ENCODE measurements at regions not wholly inside any gene's neighbourhood (a gene's known extent, or its start where the extent isn't known, plus 50 kb on each side); places are given as distances from the start of the nearest gene placed in this dataset.

- WGBS, 2 donors (ENCODE audit: low coverage in 1 of 2), result 91% methylated on average over 1 of the region's 1 CpG
Measured at GRCh38 chr18:40695526-40695925, 1259.5 kb upstream of the PIK3C3 start.

GRCh38 chr18:40692871-40693270 lies 1262.2 kb upstream of the PIK3C3 start:
- in situ Hi-C loops (cut with MboI; ENCODE audit: low pct_ligation_motif_present in 1 of 4, low pct_unique_long_range_greater_than_20kb in 1 of 4, low sequenced_read_pairs in 3 of 4), result no loop called here

More at GRCh38 chr18:40695526-40695925, 1259.5 kb upstream of the PIK3C3 start:
- DNase-seq, result no peak
- Histone ChIP-seq H3K36me3 (no peaks in the 10 kb centered on the region), H3K27ac (no peak overlapping the region), H3K4me1 (no peaks in the 10 kb centered on the region), H3K4me3 (no peak overlapping the region), H3K9me3 (no peaks in the 10 kb centered on the region), H3K27me3 (no peaks in the 10 kb centered on the region)
- intact Hi-C loops (cut with DNase I; ENCODE audit: low total_unique reads) (no loop called here), in situ Hi-C loops (cut with MboI; ENCODE audit: low pct_ligation_motif_present in 1 of 4, low pct_unique_long_range_greater_than_20kb in 1 of 4, low sequenced_read_pairs in 3 of 4) (no loop called here)
- no peak for TF ChIP-seq EP300 (IDR thresholded peaks at IDR 0.05; ENCODE audit: low read depth)
- no peak for TF ChIP-seq CTCF (IDR thresholded peaks at IDR 0.05)
- TF ChIP-seq POLR2AphosphoS5 (IDR thresholded peaks at IDR 0.05), result no peak
- no peak for TF ChIP-seq POLR2A (IDR thresholded peaks at IDR 0.05)

GRCh38 chr18:40690062-40690461 lies 1265.0 kb upstream of the PIK3C3 start:
- intact Hi-C loops (cut with DNase I; ENCODE audit: low total_unique reads) (no loop called here), in situ Hi-C loops (cut with MboI; ENCODE audit: low pct_ligation_motif_present in 1 of 4, low pct_unique_long_range_greater_than_20kb in 1 of 4, low sequenced_read_pairs in 3 of 4) (no loop called here)
- Histone ChIP-seq H3K27me3 (no peaks in the 10 kb centered on the region), H3K9me3 (no peaks in the 10 kb centered on the region), H3K4me3 (no peak overlapping the region), H3K36me3 (no peaks in the 10 kb centered on the region), H3K4me1 (no peaks in the 10 kb centered on the region), H3K27ac (no peak overlapping the region)
- DNase-seq, result no peak
- WGBS, 2 donors (ENCODE audit: low coverage in 1 of 2), result 66 to 76% methylated on average over 2 of the region's 2 CpGs
- TF ChIP-seq POLR2AphosphoS5 (IDR thresholded peaks at IDR 0.05) (no peak), CTCF (IDR thresholded peaks at IDR 0.05) (no peak), POLR2A (IDR thresholded peaks at IDR 0.05) (no peak), EP300 (IDR thresholded peaks at IDR 0.05; ENCODE audit: low read depth) (no peak)

More at GRCh38 chr18:40692871-40693270, 1262.2 kb upstream of the PIK3C3 start:
- no peak for DNase-seq
- H3K4me1 ChIP-seq, result no peaks in the 10 kb centered on the region
- 46 to 57% methylated on average over 3 of the region's 3 CpGs for WGBS, 2 donors (ENCODE audit: low coverage in 1 of 2)
- TF ChIP-seq POLR2AphosphoS5 (IDR thresholded peaks at IDR 0.05) (no peak), POLR2A (IDR thresholded peaks at IDR 0.05) (no peak), CTCF (IDR thresholded peaks at IDR 0.05) (no peak), EP300 (IDR thresholded peaks at IDR 0.05; ENCODE audit: low read depth) (no peak)
- no peaks in the 10 kb centered on the region for H3K9me3 ChIP-seq
- no peak overlapping the region for H3K4me3 ChIP-seq
- H3K27ac ChIP-seq, result no peak overlapping the region
- H3K27me3 ChIP-seq, result no peaks in the 10 kb centered on the region
- intact Hi-C loops (cut with DNase I; ENCODE audit: low total_unique reads), result no loop called here
- no peaks in the 10 kb centered on the region for H3K36me3 ChIP-seq

GRCh38 chr18:40687399-40687798 lies 1267.6 kb upstream of the PIK3C3 start:
- no peak for TF ChIP-seq POLR2A (IDR thresholded peaks at IDR 0.05)
- no peak for TF ChIP-seq POLR2AphosphoS5 (IDR thresholded peaks at IDR 0.05)
- TF ChIP-seq EP300 (IDR thresholded peaks at IDR 0.05; ENCODE audit: low read depth), result no peak
- no peaks in the 10 kb centered on the region for H3K9me3 ChIP-seq
- WGBS, 2 donors (ENCODE audit: low coverage in 1 of 2), result 86 to 88% methylated on average over 2 of the region's 2 CpGs
- intact Hi-C loops (cut with DNase I; ENCODE audit: low total_unique reads) (no loop called here), in situ Hi-C loops (cut with MboI; ENCODE audit: low pct_ligation_motif_present in 1 of 4, low pct_unique_long_range_greater_than_20kb in 1 of 4, low sequenced_read_pairs in 3 of 4) (no loop called here)
- no peak overlapping the region for H3K27ac ChIP-seq
- no peaks in the 10 kb centered on the region for H3K36me3 ChIP-seq
- no peak overlapping the region for H3K4me3 ChIP-seq
- no peaks in the 10 kb centered on the region for H3K27me3 ChIP-seq
- H3K4me1 ChIP-seq, result no peaks in the 10 kb centered on the region
- no peak for DNase-seq

GRCh38 chr18:40686836-40687235 lies 1268.2 kb upstream of the PIK3C3 start:
- in situ Hi-C loops (cut with MboI; ENCODE audit: low pct_ligation_motif_present in 1 of 4, low pct_unique_long_range_greater_than_20kb in 1 of 4, low sequenced_read_pairs in 3 of 4) (no loop called here), intact Hi-C loops (cut with DNase I; ENCODE audit: low total_unique reads) (no loop called here)
- no peaks in the 10 kb centered on the region for H3K9me3 ChIP-seq
- no peaks in the 10 kb centered on the region for H3K4me1 ChIP-seq
- 17 to 19% methylated on average over 3 of the region's 3 CpGs for WGBS, 2 donors (ENCODE audit: low coverage in 1 of 2)
- DNase-seq, result no peak
- H3K36me3 ChIP-seq, result no peaks in the 10 kb centered on the region
- no peaks in the 10 kb centered on the region for H3K27me3 ChIP-seq
- TF ChIP-seq EP300 (IDR thresholded peaks at IDR 0.05; ENCODE audit: low read depth) (no peak), POLR2AphosphoS5 (IDR thresholded peaks at IDR 0.05) (no peak), POLR2A (IDR thresholded peaks at IDR 0.05) (no peak), CTCF (IDR thresholded peaks at IDR 0.05) (no peak)
- no peak overlapping the region for H3K27ac ChIP-seq
- H3K4me3 ChIP-seq, result no peak overlapping the region
